Endothelial cell of umbilical vein (primary cell): ENCODE measurements at regions not wholly inside any gene's neighbourhood (a gene's known extent, or its start where the extent isn't known, plus 50 kb on each side); places are given as distances from the start of the nearest gene placed in this dataset.

Source experiments
- BruUV-seq: library from RNA; stranded (reverse); fragments of 400-500 nt; replicated peaks from 2 replicates; lab custom pipeline; 2021; lab: Mats Ljungman, UMichigan
- CTCF ChIA-PET: fragments of 300-600, 350-600 bp; sonication (Branson Sonifier 250); formaldehyde crosslinking; loops from one replicate; lab custom pipeline; 2021; ENCODE audit warnings: antibody characterized with exemption, inconsistent platforms; lab: Charles Lee
- POLR2A ChIA-PET: fragments of 300-600, 350-600 bp; sonication (Branson Sonifier 250); formaldehyde crosslinking; loops from one replicate; lab custom pipeline; 2021; ENCODE audit warnings: antibody characterized with exemption, inconsistent platforms; lab: Charles Lee
- DNase-seq: peaks from one replicate; pipeline ENCODE4 v3.0.0-alpha.2; 2011; ENCODE audit warnings: low read depth, low spot score
- FAIRE-seq: peaks from 2 replicates; lab custom pipeline; 2011; peaks lifted over from hg19 to GRCh38; lab: Jason Lieb, UNC
- H2AFZ ChIP-seq: 2 replicates; pipeline ENCODE4 v1.6.0; 2012; ENCODE audit warnings: low read depth, low read length, control low read depth, inconsistent platforms
- H3K27ac ChIP-seq: 2 replicates; pipeline ENCODE4 v1.5.1; 2011; ENCODE audit warnings: low read depth, mild to moderate bottlenecking, control low read depth, low read length, moderate library complexity; ENCODE audit not compliant: insufficient read depth
- H3K27me3 ChIP-seq, 2 experiments: 2 replicates each; pipeline versions ENCODE4 v1.6.0 to v1.6.1; 2011; ENCODE audit warnings: low read length in 2 of 2, mixed read lengths in 1 of 2; ENCODE audit not compliant: control insufficient read depth in 2 of 2, insufficient read depth in 2 of 2
- H3K36me3 ChIP-seq, 2 experiments: 2 replicates in 1 of 2; 3 replicates in 1 of 2; pipeline ENCODE4 v1.5.1; 2011; ENCODE audit warnings: low read length in 2 of 2, mild to moderate bottlenecking in 1 of 2, moderate library complexity in 1 of 2; ENCODE audit not compliant: control insufficient read depth in 2 of 2, insufficient read depth in 2 of 2; ENCODE audit errors: extremely low read depth in 1 of 2
- H3K4me1 ChIP-seq: 3 replicates; pipeline ENCODE4 v1.5.1; 2011; ENCODE audit warnings: mild to moderate bottlenecking, low read length; ENCODE audit not compliant: control insufficient read depth, insufficient read depth; ENCODE audit errors: extremely low read depth
- H3K4me2 ChIP-seq: 2 replicates; pipeline ENCODE4 v1.6.1; 2011; ENCODE audit warnings: low read length, control low read depth, mixed read lengths; ENCODE audit not compliant: insufficient read depth
- H3K4me3 ChIP-seq, 3 experiments: fragments of 200-600 bp in 1 of 3; sonication (generic), shearing (Covaris generic) in 1 of 3; replicated peaks in 1 of 3; 2 replicates each; pipeline ENCODE4 v1.5.1; 2011 to 2016; ENCODE audit warnings: control low read depth in 3 of 3, low read length in 3 of 3, mild to moderate bottlenecking in 2 of 3, inconsistent platforms in 1 of 3, low read depth in 1 of 3, moderate library complexity in 1 of 3; ENCODE audit not compliant: insufficient read depth in 1 of 3
- H3K79me2 ChIP-seq: 2 replicates; pipeline ENCODE4 v1.6.0; 2012; ENCODE audit warnings: low read length, inconsistent platforms; ENCODE audit not compliant: control insufficient read depth, insufficient read depth
- H3K9ac ChIP-seq: replicated peaks from 2 replicates; pipeline ENCODE3; 2011; ENCODE audit warnings: low read length, control low read depth; ENCODE audit not compliant: insufficient read depth; ENCODE audit errors: extremely low read depth
- H3K9me1 ChIP-seq: replicated peaks from 3 replicates; pipeline ENCODE4 v1.6.0; 2011; ENCODE audit warnings: mild to moderate bottlenecking, low read length; ENCODE audit not compliant: control insufficient read depth, insufficient read depth; ENCODE audit errors: extremely low read depth
- H3K9me3 ChIP-seq: replicated peaks from 2 replicates; pipeline ENCODE4 v1.5.1; 2012; ENCODE audit warnings: low read length, inconsistent platforms; ENCODE audit not compliant: control insufficient read depth, insufficient read depth
- H4K20me1 ChIP-seq: replicated peaks from 2 replicates; pipeline ENCODE3; 2011; ENCODE audit warnings: mild to moderate bottlenecking, low read length; ENCODE audit not compliant: control insufficient read depth, insufficient read depth; ENCODE audit errors: extremely low read depth
- EZH2 ChIP-seq: IDR thresholded peaks from 2 replicates; pipeline ENCODE4 v1.6.1; 2012; ENCODE audit warnings: borderline replicate concordance, low read depth, mild to moderate bottlenecking, moderate library complexity, low read length, inconsistent platforms; ENCODE audit not compliant: severe bottlenecking
- FOS ChIP-seq: IDR thresholded peaks from 2 replicates; pipeline ENCODE4 v1.6.1; 2011; ENCODE audit warnings: mild to moderate bottlenecking, low read length, moderate library complexity, borderline replicate concordance; ENCODE audit not compliant: insufficient read depth
- GATA2 ChIP-seq: IDR thresholded peaks from 2 replicates; pipeline ENCODE4 v1.7.0; 2011; ENCODE audit warnings: low read depth, mild to moderate bottlenecking, moderate library complexity, mixed read lengths, low read length; ENCODE audit not compliant: insufficient read length, insufficient read depth
- JUN ChIP-seq: IDR thresholded peaks from 2 replicates; pipeline ENCODE4 v1.6.1; 2011; ENCODE audit warnings: borderline replicate concordance, low read depth; ENCODE audit not compliant: insufficient read length, insufficient read depth
- MYC ChIP-seq: IDR thresholded peaks from one replicate; pipeline ENCODE4 v1.6.1; 2011; ENCODE audit warnings: mild to moderate bottlenecking, low read depth, low read length
- POLR2A ChIP-seq: IDR thresholded peaks from 2 replicates; pipeline ENCODE4 v1.6.1; 2012; ENCODE audit warnings: low read depth, mild to moderate bottlenecking, control low read depth, low read length
- POLR2AphosphoS5 ChIP-seq: IDR thresholded peaks from 2 replicates; pipeline ENCODE4 v1.6.1; 2012; ENCODE audit warnings: low read depth, mild to moderate bottlenecking, control low read depth, low read length, moderate library complexity; ENCODE audit not compliant: insufficient read depth
- dilution Hi-C: fragments of 300-500 bp; cut with MboI; formaldehyde crosslinking; loops from one replicate; pipeline ENCODE4 v1.15.0; 2019; ENCODE audit warnings: low sequenced_read_pairs; ENCODE audit not compliant: extremely low pct_ligation_motif_present
- intact Hi-C: fragments of 100-400 bp; cut with micrococcal nuclease; formaldehyde crosslinking; loops from one replicate; pipeline ENCODE4 v1.10.0; 2022
- TF ChIP-seq, protein P1 (sequence below), 2 donors: IDR thresholded peaks; 1 replicate in 1 of 2; 2 replicates in 1 of 2; pipeline ENCODE4 v1.5.1; 2011; ENCODE audit warnings: low read length in 2 of 2, mild to moderate bottlenecking in 2 of 2, moderate library complexity in 2 of 2, control low read depth in 1 of 2, inconsistent platforms in 1 of 2, low read depth in 1 of 2; ENCODE audit not compliant: insufficient read depth in 1 of 2; ENCODE audit errors: extremely low read depth in 1 of 2
- TF ChIP-seq, protein P2 (sequence below): IDR thresholded peaks from 2 replicates; pipeline ENCODE4 v1.6.1; 2011; ENCODE audit not compliant: insufficient read depth, insufficient read length

DNA sequence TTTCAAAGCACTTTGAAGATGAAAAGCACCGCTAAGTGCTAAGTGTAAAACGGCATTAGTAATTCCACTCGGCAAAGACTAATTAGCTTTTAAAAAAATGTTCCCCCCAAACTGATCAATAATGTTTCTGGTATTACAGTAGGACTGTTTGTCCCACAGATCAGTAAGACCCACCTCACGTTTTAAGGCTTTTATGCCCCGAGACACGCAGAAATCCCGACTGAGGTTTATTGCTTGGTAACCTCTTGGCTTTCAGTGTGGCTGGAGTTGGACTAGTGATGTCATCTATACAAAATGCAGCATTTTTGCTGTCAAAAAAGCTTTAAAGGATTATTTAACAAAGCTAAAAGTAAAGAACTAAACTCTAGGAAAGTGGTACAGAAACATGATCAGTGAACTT lies 414.6 kb upstream of the PSMD7 start:
- Histone ChIP-seq H3K9me3 (no peaks in the 10 kb centered on the region), H3K9ac (no peak overlapping the region), H3K36me3 (no peaks in the 10 kb centered on the region), H3K9me1 (no peaks in the 10 kb centered on the region), H2AFZ (no peak overlapping the region), H3K27me3 (no peaks in the 10 kb centered on the region), H4K20me1 (no peaks in the 10 kb centered on the region), H3K4me3 (no peak overlapping the region), H3K79me2 (no peaks in the 10 kb centered on the region), H3K27ac (no peak overlapping the region), H3K4me1 (no peaks in the 10 kb centered on the region), H3K4me2 (no peak overlapping the region)
- no TSS peak for BruUV-seq
- intact Hi-C loops (no loop called here), dilution Hi-C loops (no loop called here)
- FAIRE-seq (no peak), DNase-seq (no peak)
- TF ChIP-seq MYC = no peak
- TF ChIP-seq GATA2 = no peak
- no peak for TF ChIP-seq JUN
- TF ChIP-seq POLR2A = no peak
- no peak for TF ChIP-seq POLR2AphosphoS5
- TF ChIP-seq, protein P1, sequence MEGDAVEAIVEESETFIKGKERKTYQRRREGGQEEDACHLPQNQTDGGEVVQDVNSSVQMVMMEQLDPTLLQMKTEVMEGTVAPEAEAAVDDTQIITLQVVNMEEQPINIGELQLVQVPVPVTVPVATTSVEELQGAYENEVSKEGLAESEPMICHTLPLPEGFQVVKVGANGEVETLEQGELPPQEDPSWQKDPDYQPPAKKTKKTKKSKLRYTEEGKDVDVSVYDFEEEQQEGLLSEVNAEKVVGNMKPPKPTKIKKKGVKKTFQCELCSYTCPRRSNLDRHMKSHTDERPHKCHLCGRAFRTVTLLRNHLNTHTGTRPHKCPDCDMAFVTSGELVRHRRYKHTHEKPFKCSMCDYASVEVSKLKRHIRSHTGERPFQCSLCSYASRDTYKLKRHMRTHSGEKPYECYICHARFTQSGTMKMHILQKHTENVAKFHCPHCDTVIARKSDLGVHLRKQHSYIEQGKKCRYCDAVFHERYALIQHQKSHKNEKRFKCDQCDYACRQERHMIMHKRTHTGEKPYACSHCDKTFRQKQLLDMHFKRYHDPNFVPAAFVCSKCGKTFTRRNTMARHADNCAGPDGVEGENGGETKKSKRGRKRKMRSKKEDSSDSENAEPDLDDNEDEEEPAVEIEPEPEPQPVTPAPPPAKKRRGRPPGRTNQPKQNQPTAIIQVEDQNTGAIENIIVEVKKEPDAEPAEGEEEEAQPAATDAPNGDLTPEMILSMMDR (IDR thresholded peaks at IDR 0.05; ENCODE audit: extremely low read depth in 1 of 2, insufficient read depth in 1 of 2, low read depth in 1 of 2, low read length in 2 of 2) = no peak
- TF ChIP-seq FOS = no peak
- TF ChIP-seq, protein P2, sequence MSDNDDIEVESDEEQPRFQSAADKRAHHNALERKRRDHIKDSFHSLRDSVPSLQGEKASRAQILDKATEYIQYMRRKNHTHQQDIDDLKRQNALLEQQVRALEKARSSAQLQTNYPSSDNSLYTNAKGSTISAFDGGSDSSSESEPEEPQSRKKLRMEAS = no peak
- TF ChIP-seq EZH2 = no peak
- POLR2A ChIA-PET = no interaction called here
- CTCF ChIA-PET = interaction anchor here (0.8 to 2.6 kb wide), 3 partner anchors 1049 to 1757 kb away, joined by 3 to 6 read pairs (median 4); no protein-coding TSS in a partner anchor
